Upper lobe of left lung (tissue), 6 donors: ENCODE measurements at regions not wholly inside any gene's neighbourhood (a gene's known extent, or its start where the extent isn't known, plus 50 kb on each side); places are given as distances from the start of the nearest gene placed in this dataset.

ENCODE experiments used
- ATAC-seq, 2 donors: fragments of 200-7000 bp; cut with Tn5 transposase; one replicate each; pipeline ENCODE4 v1.9.1; 2022; ENCODE audit warnings: mild to moderate bottlenecking in 2 of 2, moderate library complexity in 2 of 2; ENCODE audit not compliant: low FRiP score in 2 of 2
- DNase-seq, 2 donors: peaks; one replicate each; pipeline ENCODE4 v3.0.0-alpha.2; 2019 to 2020
- H3K27ac ChIP-seq, 4 donors: fragments of 200-600 bp; sonication (generic); one replicate each; pipeline ENCODE4 v1.5.1; 2016 to 2019
- H3K27me3 ChIP-seq, 4 donors: fragments of 200-600 bp; sonication (generic); one replicate each; pipeline ENCODE4 v1.5.1; 2017 to 2019
- H3K36me3 ChIP-seq, 4 donors: fragments of 200-600 bp; sonication (generic); one replicate each; pipeline ENCODE4 v1.5.1; 2016 to 2019
- H3K4me1 ChIP-seq, 4 donors: fragments of 200-600 bp; sonication (generic); one replicate each; pipeline ENCODE4 v1.5.1; 2018 to 2019
- H3K4me3 ChIP-seq, 4 donors: fragments of 200-600 bp; sonication (generic); one replicate each; pipeline ENCODE4 v1.5.1; 2017 to 2019; ENCODE audit warnings: mild to moderate bottlenecking in 2 of 4, moderate library complexity in 1 of 4
- H3K9me3 ChIP-seq, 4 donors: fragments of 200-600 bp; sonication (generic); one replicate each; pipeline ENCODE4 v1.5.1; 2018 to 2019
- CTCF ChIP-seq, 6 experiments: fragments of 450-650 bp in 4 of 6; fragments of 200-600 bp in 2 of 6; sonication (generic) in 2 of 6; IDR thresholded peaks; one replicate each; pipeline ENCODE4 v1.5.1; 2016 to 2019; ENCODE audit warnings: antibody characterized with exemption in 6 of 6
- EP300 ChIP-seq, 4 donors: sonication (generic); formaldehyde crosslinking; IDR thresholded peaks; one replicate each; pipeline ENCODE4 v1.5.1; 2017; ENCODE audit warnings: antibody characterized with exemption in 4 of 4, control low read depth in 2 of 4
- POLR2A ChIP-seq, 4 donors: fragments of 450-650 bp; IDR thresholded peaks; one replicate each; pipeline ENCODE4 v1.5.1; 2016 to 2017; ENCODE audit warnings: antibody characterized with exemption in 4 of 4, mild to moderate bottlenecking in 2 of 4
- POLR2AphosphoS5 ChIP-seq, 2 donors: sonication (generic); formaldehyde crosslinking; IDR thresholded peaks; one replicate each; pipeline ENCODE4 v1.5.1; 2017; ENCODE audit warnings: antibody characterized with exemption in 2 of 2
- WGBS, 2 donors: methylation state at CpG; one replicate each; pipeline ENCODE4 v1.1.5; 2017 to 2018; 5-methylcytosine and 5-hydroxymethylcytosine counted together
- donor health status: DM: no; HTN: no; CAD: no; lungs with moderate emphysema.
- donor health status: DM: no; HTN: yes; CAD: no; lungs with severe emphysema.

- Histone ChIP-seq H3K4me3 (no peak overlapping the region), H3K9me3 (no peaks in the 10 kb centered on the region), H3K4me1 (no peaks in the 10 kb centered on the region), H3K36me3 (no peaks in the 10 kb centered on the region), H3K27ac (no peak overlapping the region), H3K27me3 (no peaks in the 10 kb centered on the region)
- 58 to 78% methylated on average over 4 of the region's 4 CpGs for WGBS, 2 donors
- ATAC-seq, result no peak
- no peak for DNase-seq
- TF ChIP-seq EP300 (IDR thresholded peaks at IDR 0.05) (no peak), CTCF (IDR thresholded peaks at IDR 0.05) (no peak), POLR2AphosphoS5 (IDR thresholded peaks at IDR 0.05) (no peak), POLR2A (IDR thresholded peaks at IDR 0.05) (no peak)
These were observed 104.4 kb downstream of the LIPG start for GRCh38 chr18:49666045-49666775.

DNA sequence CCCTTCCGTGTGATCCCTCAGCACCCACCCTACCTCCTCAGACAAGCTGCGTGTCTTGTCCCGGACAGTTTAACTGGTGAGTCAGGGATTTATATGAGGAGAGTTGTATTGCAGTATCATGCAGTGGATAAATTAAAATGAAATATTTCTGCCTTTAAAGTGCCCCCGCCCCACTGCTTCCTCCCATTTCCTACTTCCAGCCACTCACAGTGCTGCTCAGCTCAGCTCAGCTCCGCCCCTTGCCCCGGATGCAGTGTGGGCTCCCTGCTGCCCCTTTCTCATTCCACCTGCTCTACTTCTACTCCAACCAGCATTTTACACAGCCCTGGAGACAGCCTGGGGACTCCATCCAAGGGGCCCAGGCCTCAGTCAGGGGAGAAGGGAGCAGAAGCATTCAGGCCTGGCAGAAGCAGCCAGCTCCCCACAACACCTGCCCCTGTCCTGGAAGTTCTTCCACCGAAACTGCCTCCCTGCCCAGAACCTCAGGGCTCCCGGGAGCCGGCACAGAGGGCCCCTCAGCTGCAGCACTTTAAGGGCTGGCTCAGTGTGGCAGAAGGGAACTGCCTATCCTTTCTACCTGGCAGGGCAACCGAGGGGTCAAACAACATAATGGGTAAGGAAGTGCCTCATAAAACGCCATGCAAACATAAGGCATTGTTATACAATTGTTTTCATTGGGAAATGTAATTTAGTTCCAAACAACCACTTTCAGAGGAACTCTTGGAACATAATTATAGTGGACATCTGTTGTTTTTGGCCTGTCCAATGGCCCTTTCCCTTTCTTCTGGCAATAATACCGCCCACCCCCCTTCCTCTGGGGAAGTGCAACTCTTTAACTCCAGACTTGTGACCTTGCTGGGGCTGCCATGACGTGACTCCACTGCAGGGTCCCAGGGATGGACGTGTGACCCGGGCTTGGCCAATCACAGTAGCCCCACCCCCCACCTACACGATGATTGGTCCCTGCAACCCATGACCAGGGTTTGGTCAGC, 102.3 kb downstream of the LIPG start:
- WGBS, 2 donors, result 70 to 77% methylated on average over 15 to 16 of the region's 16 CpGs
- no peak for ATAC-seq

DNA sequence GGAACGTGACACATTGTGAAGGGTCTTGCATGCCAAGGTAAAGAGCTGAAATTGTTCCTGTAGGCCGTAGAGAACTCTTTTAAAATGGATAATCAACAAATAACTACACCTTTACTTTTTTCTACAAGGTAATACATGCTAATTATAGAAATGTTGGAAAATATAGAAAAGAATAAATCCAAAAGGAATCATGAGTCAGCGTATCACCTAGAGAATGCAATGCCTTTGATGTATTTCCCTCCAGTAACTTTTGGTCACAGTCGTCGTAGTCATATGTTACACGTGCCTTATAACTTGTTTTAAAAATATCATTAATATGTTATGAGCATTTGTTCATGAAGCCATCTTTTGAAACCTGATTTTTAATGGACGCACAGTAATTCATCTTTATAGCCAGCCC, 100.6 kb downstream of the LIPG start:
- Histone ChIP-seq H3K36me3 (no peaks in the 10 kb centered on the region), H3K4me1 (no peaks in the 10 kb centered on the region)
- WGBS, 2 donors, result 80 to 95% methylated on average over 7 of the region's 7 CpGs

More for the DNA sequence above, 102.3 kb downstream of the LIPG start:
- H3K27me3 ChIP-seq, result no peaks in the 10 kb centered on the region
- no peak for TF ChIP-seq EP300 (IDR thresholded peaks at IDR 0.05)
- TF ChIP-seq POLR2A (IDR thresholded peaks at IDR 0.05), result no peak
- no peak for TF ChIP-seq POLR2AphosphoS5 (IDR thresholded peaks at IDR 0.05)
- TF ChIP-seq CTCF (IDR thresholded peaks at IDR 0.05), result no peak
- no peak for DNase-seq
- H3K36me3 ChIP-seq, result no peaks in the 10 kb centered on the region
- H3K9me3 ChIP-seq, result no peaks in the 10 kb centered on the region
- H3K4me1 ChIP-seq, result no peaks in the 10 kb centered on the region
- H3K27ac ChIP-seq, result peak overlapping the region in 1 of 4 donors; percentile 22
- H3K4me3 ChIP-seq, result no peak overlapping the region

DNA sequence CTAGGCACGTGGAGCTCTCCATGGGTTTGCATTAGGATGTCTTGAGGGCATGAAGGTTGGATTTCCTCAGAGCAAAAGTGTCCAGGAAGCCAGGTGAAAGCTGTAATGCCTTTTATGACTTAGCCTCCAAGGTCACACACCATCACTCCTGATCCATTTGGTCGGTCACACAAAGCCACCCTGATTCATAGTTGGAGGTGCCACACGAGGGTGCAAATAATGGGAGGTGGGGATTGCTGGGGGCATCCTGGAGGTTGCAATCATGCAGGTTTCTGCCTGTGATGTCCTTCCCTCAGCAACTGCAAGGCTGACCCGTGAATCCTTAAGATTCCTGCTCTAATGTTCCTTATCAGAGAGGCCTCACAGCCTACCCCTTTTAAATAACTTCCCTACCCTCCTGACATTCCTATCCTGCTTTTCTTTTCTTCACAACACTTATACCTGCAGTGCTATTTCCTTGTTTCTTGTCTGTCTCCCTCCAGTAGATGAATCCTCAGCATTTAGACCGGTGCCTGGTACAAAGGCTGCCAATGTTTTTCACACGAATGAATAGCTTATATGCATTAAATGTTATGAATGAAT, 97.1 kb downstream of the LIPG start:
- DNase-seq (no peak), ATAC-seq (no peak)
- Histone ChIP-seq H3K9me3 (no peaks in the 10 kb centered on the region), H3K4me1 (no peaks in the 10 kb centered on the region), H3K27me3 (no peaks in the 10 kb centered on the region), H3K36me3 (no peaks in the 10 kb centered on the region), H3K4me3 (no peak overlapping the region), H3K27ac (no peak overlapping the region)
- WGBS, 2 donors, result 71 to 79% methylated on average over 5 to 6 of the region's 6 CpGs
- no peak for TF ChIP-seq CTCF (IDR thresholded peaks at IDR 0.05)
- no peak for TF ChIP-seq POLR2AphosphoS5 (IDR thresholded peaks at IDR 0.05)
- TF ChIP-seq POLR2A (IDR thresholded peaks at IDR 0.05), result no peak
- no peak for TF ChIP-seq EP300 (IDR thresholded peaks at IDR 0.05)

More for the DNA sequence above, 100.6 kb downstream of the LIPG start:
- no peaks in the 10 kb centered on the region for H3K9me3 ChIP-seq
- no peaks in the 10 kb centered on the region for H3K27me3 ChIP-seq
- DNase-seq (no peak), ATAC-seq (no peak)
- H3K27ac ChIP-seq, result no peak overlapping the region
- TF ChIP-seq CTCF (IDR thresholded peaks at IDR 0.05) (no peak), POLR2AphosphoS5 (IDR thresholded peaks at IDR 0.05) (no peak), EP300 (IDR thresholded peaks at IDR 0.05) (no peak), POLR2A (IDR thresholded peaks at IDR 0.05) (no peak)
- H3K4me3 ChIP-seq, result no peak overlapping the region
